GM23338 (cell line): ENCODE measurements at regions not wholly inside any gene's neighbourhood (a gene's known extent, or its start where the extent isn't known, plus 50 kb on each side); places are given as distances from the start of the nearest gene placed in this dataset.

Source experiments
- ATAC-seq: fragments of 200-7000 bp; cut with Tn5 transposase; 3 replicates; pipeline ENCODE4 v1.9.1; 2020
- DNase-seq: peaks from one replicate; pipeline ENCODE4 v3.0.0-alpha.2; 2015; ENCODE audit warnings: low spot score
- H2AFZ ChIP-seq: fragments of 200-600 bp; sonication (generic); 2 replicates; pipeline ENCODE4 v1.8.0; 2016; ENCODE audit warnings: antibody characterized with exemption, mild to moderate bottlenecking, moderate library complexity
- H3F3A ChIP-seq: fragments of 200-600 bp; sonication (generic); replicated peaks from 2 replicates; pipeline ENCODE4 v1.8.0; 2017; ENCODE audit warnings: antibody characterized with exemption, mixed run types, low read depth
- H3K27ac ChIP-seq: fragments of 200-600 bp; sonication (generic); 2 replicates; pipeline ENCODE4 v1.6.1; 2016; ENCODE audit warnings: low read depth
- H3K27me3 ChIP-seq: fragments of 200-600 bp; sonication (generic); 2 replicates; pipeline ENCODE4 v1.8.0; 2016; ENCODE audit warnings: mild to moderate bottlenecking, mixed run types, moderate library complexity; ENCODE audit not compliant: insufficient read depth
- H3K36me3 ChIP-seq: fragments of 200-600 bp; sonication (generic); 2 replicates; pipeline ENCODE4 v1.8.0; 2016; ENCODE audit warnings: mild to moderate bottlenecking; ENCODE audit not compliant: insufficient read depth
- H3K4me1 ChIP-seq: fragments of 200-600 bp; sonication (generic); 2 replicates; pipeline ENCODE4 v1.8.0; 2016; ENCODE audit warnings: mild to moderate bottlenecking, moderate library complexity; ENCODE audit not compliant: insufficient read depth
- H3K4me2 ChIP-seq: fragments of 200-600 bp; sonication (generic); 2 replicates; pipeline ENCODE4 v1.7.1; 2017; ENCODE audit warnings: mixed run types
- H3K4me3 ChIP-seq: fragments of 200-600 bp; sonication (generic); 2 replicates; pipeline ENCODE4 v1.6.1; 2016; ENCODE audit warnings: mixed run types
- H3K79me2 ChIP-seq: fragments of 200-600 bp; sonication (generic); replicated peaks from 2 replicates; pipeline ENCODE4 v1.8.0; 2017; ENCODE audit warnings: mild to moderate bottlenecking; ENCODE audit not compliant: insufficient read depth
- H3K9me2 ChIP-seq: fragments of 200-600 bp; sonication (generic); 2 replicates; pipeline ENCODE4 v1.8.0; 2017; ENCODE audit not compliant: insufficient read depth
- H4K20me1 ChIP-seq: fragments of 200-600 bp; sonication (generic); replicated peaks from 2 replicates; pipeline ENCODE4 v1.8.0; 2017; ENCODE audit warnings: mild to moderate bottlenecking; ENCODE audit not compliant: insufficient read depth
- H3K27ac Mint-ChIP-seq: 2 replicates; pipeline ENCODE4 v1.8.0; 2020; ENCODE audit warnings: inconsistent platforms, mild to moderate bottlenecking, moderate library complexity, mixed read lengths
- H3K27me3 Mint-ChIP-seq: 3 replicates; pipeline ENCODE4 v1.8.0; 2022; ENCODE audit warnings: low read depth, mild to moderate bottlenecking, moderate library complexity, mixed read lengths, inconsistent platforms; ENCODE audit not compliant: insufficient read depth, poor library complexity
- H3K36me3 Mint-ChIP-seq: 3 replicates; pipeline ENCODE4 v1.8.0; 2021; ENCODE audit warnings: low read depth, mild to moderate bottlenecking, inconsistent platforms, moderate library complexity, mixed read lengths
- H3K4me1 Mint-ChIP-seq: 3 replicates; pipeline ENCODE4 v1.8.0; 2020; ENCODE audit warnings: mild to moderate bottlenecking, inconsistent platforms, mixed read lengths
- H3K4me3 Mint-ChIP-seq: 3 replicates; pipeline ENCODE4 v1.8.0; 2021; ENCODE audit warnings: moderate library complexity, mild to moderate bottlenecking, inconsistent platforms, mixed read lengths
- H3K9me3 Mint-ChIP-seq: 3 replicates; pipeline ENCODE4 v1.8.0; 2020; ENCODE audit warnings: moderate library complexity, mild to moderate bottlenecking, inconsistent platforms, mixed read lengths
- CREB1 ChIP-seq: fragments of 250-450 bp; sonication (Bioruptor Pico); IDR thresholded peaks from 2 replicates; pipeline ENCODE4 v1.5.0; 2020; ENCODE audit warnings: low read depth, mild to moderate bottlenecking, moderate library complexity
- EZH2 ChIP-seq: fragments of 200-600 bp; sonication (generic); IDR thresholded peaks from one replicate; pipeline ENCODE4 v1.8.0; 2017; ENCODE audit warnings: antibody characterized with exemption, mild to moderate bottlenecking, low read depth; ENCODE audit not compliant: unreplicated experiment
- EZH2phosphoT487 ChIP-seq: fragments of 200-600 bp; sonication (generic); IDR thresholded peaks from one replicate; pipeline ENCODE4 v1.8.1; 2018; ENCODE audit warnings: antibody characterized with exemption; ENCODE audit not compliant: unreplicated experiment
- JUNB ChIP-seq: IDR thresholded peaks from one replicate; pipeline ENCODE4 v1.6.1; 2016; ENCODE audit warnings: antibody characterized with exemption; ENCODE audit not compliant: unreplicated experiment
- POLR2AphosphoS5 ChIP-seq: IDR thresholded peaks from 2 replicates; pipeline ENCODE4 v1.6.1; 2016; ENCODE audit warnings: antibody characterized with exemption, low read depth
- STAT1 ChIP-seq: IDR thresholded peaks from one replicate; pipeline ENCODE4 v1.6.1; 2016; ENCODE audit warnings: antibody characterized with exemption; ENCODE audit not compliant: unreplicated experiment
- ZNF114 ChIP-seq: fragments of 250-450 bp; sonication (Bioruptor Pico); IDR thresholded peaks from 2 replicates; pipeline ENCODE4 v1.5.0; 2020; ENCODE audit warnings: mild to moderate bottlenecking, moderate library complexity
- ZNF331 ChIP-seq: fragments of 250-450 bp; sonication (Bioruptor Pico); IDR thresholded peaks from 2 replicates; pipeline ENCODE4 v1.5.0; 2020; ENCODE audit warnings: low read depth, mild to moderate bottlenecking, moderate library complexity
- TF ChIP-seq, protein P1 (sequence below): fragments of 250-450 bp; sonication (Bioruptor Pico); IDR thresholded peaks from 2 replicates; pipeline ENCODE4 v1.5.0; 2020; ENCODE audit warnings: mild to moderate bottlenecking, moderate library complexity
- TF ChIP-seq, protein P2 (sequence below): IDR thresholded peaks from one replicate; pipeline ENCODE4 v1.6.1; 2018; ENCODE audit warnings: antibody characterized with exemption; ENCODE audit not compliant: unreplicated experiment
- TF ChIP-seq, protein P3 (sequence below): IDR thresholded peaks from 2 replicates; pipeline ENCODE4 v1.6.1; 2016; ENCODE audit warnings: antibody characterized with exemption
- TF ChIP-seq, protein P4 (sequence below), 2 experiments: fragments of 200-600 bp in 1 of 2; sonication (generic) in 1 of 2; conservative IDR thresholded peaks; 2 replicates each; pipeline versions ENCODE4 v1.5.1 to v1.6.1; 2016 to 2017; ENCODE audit warnings: antibody characterized with exemption in 2 of 2, low read depth in 2 of 2, mild to moderate bottlenecking in 2 of 2, moderate library complexity in 1 of 2

DNA sequence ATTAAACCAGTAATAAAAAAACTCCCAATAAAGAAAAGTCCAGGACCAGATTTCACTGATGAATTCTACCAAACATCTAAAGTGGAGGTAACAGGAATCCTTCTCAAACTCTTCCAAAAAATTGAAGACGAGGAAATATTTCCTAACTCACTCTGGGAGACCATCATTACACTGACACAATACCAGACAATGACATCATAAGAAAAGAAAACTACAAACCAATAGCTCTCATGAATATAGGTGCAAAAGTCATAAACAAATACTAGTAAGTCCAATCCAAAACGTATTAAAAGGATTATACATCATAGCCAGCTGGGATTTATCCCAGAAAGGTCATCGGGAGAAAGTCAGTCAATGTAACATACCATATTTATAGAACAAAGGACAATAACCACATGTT lies 94.0 kb upstream of the RAB18 start (continued):
- TF ChIP-seq, protein P1, sequence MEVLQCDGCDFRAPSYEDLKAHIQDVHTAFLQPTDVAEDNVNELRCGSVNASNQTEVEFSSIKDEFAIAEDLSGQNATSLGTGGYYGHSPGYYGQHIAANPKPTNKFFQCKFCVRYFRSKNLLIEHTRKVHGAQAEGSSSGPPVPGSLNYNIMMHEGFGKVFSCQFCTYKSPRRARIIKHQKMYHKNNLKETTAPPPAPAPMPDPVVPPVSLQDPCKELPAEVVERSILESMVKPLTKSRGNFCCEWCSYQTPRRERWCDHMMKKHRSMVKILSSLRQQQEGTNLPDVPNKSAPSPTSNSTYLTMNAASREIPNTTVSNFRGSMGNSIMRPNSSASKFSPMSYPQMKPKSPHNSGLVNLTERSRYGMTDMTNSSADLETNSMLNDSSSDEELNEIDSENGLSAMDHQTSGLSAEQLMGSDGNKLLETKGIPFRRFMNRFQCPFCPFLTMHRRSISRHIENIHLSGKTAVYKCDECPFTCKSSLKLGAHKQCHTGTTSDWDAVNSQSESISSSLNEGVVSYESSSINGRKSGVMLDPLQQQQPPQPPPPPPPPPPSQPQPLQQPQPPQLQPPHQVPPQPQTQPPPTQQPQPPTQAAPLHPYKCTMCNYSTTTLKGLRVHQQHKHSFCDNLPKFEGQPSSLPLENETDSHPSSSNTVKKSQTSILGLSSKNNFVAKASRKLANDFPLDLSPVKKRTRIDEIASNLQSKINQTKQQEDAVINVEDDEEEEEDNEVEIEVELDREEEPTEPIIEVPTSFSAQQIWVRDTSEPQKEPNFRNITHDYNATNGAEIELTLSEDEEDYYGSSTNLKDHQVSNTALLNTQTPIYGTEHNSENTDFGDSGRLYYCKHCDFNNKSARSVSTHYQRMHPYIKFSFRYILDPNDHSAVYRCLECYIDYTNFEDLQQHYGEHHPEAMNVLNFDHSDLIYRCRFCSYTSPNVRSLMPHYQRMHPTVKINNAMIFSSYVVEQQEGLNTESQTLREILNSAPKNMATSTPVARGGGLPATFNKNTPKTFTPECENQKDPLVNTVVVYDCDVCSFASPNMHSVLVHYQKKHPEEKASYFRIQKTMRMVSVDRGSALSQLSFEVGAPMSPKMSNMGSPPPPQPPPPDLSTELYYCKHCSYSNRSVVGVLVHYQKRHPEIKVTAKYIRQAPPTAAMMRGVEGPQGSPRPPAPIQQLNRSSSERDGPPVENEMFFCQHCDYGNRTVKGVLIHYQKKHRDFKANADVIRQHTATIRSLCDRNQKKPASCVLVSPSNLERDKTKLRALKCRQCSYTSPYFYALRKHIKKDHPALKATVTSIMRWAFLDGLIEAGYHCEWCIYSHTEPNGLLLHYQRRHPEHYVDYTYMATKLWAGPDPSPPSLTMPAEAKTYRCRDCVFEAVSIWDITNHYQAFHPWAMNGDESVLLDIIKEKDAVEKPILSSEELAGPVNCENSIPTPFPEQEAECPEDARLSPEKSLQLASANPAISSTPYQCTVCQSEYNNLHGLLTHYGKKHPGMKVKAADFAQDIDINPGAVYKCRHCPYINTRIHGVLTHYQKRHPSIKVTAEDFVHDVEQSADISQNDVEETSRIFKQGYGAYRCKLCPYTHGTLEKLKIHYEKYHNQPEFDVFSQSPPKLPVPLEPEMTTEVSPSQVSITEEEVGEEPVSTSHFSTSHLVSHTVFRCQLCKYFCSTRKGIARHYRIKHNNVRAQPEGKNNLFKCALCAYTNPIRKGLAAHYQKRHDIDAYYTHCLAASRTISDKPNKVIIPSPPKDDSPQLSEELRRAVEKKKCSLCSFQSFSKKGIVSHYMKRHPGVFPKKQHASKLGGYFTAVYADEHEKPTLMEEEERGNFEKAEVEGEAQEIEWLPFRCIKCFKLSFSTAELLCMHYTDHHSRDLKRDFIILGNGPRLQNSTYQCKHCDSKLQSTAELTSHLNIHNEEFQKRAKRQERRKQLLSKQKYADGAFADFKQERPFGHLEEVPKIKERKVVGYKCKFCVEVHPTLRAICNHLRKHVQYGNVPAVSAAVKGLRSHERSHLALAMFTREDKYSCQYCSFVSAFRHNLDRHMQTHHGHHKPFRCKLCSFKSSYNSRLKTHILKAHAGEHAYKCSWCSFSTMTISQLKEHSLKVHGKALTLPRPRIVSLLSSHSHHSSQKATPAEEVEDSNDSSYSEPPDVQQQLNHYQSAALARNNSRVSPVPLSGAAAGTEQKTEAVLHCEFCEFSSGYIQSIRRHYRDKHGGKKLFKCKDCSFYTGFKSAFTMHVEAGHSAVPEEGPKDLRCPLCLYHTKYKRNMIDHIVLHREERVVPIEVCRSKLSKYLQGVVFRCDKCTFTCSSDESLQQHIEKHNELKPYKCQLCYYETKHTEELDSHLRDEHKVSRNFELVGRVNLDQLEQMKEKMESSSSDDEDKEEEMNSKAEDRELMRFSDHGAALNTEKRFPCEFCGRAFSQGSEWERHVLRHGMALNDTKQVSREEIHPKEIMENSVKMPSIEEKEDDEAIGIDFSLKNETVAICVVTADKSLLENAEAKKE (CRISPR knock-in tag): no peak
- TF ChIP-seq ZNF114 (CRISPR knock-in tag) (no peak), EZH2phosphoT487 (no peak), POLR2AphosphoS5 (no peak), CREB1 (CRISPR knock-in tag) (no peak)

DNA sequence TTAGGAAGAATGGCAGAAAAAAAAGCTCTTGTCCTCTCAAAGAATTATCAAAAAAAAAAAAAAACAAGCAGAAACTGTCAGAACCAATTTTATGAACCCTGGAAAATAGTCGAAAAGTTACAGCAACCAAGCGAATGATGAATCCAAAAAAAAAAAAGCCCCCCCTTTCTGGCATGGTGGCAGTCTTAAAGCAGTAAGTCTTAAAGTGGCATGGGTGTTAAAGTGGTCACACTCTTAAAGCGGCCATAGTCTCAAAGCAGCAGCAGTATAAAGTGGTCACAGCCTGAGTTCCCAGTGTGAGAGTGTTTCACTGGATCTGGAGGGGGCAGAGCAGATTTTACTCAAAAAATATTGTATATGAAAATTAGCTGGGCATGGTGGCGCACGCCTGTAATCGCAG lies 96.8 kb upstream of the RAB18 start:
- Histone ChIP-seq H2AFZ (no peak overlapping the region), H3K27me3 (no peaks in the 10 kb centered on the region), H3F3A (no peaks in the 10 kb centered on the region), H3K36me3 (no peaks in the 10 kb centered on the region), H3K79me2 (no peaks in the 10 kb centered on the region), H3K9me2 (no peaks in the 10 kb centered on the region), H3K4me3 (no peak overlapping the region), H3K27ac (no peak overlapping the region), H3K4me1 (no peaks in the 10 kb centered on the region), H3K4me2 (no peak overlapping the region), H4K20me1 (no peaks in the 10 kb centered on the region)
- no peak for DNase-seq
- ATAC-seq: no peak
- Mint-ChIP-seq H3K4me3 (no peak overlapping the region), H3K27me3 (peaks cover 5% of the 10 kb centered on the region), H3K27ac (no peak overlapping the region), H3K4me1 (no peaks in the 10 kb centered on the region), H3K9me3 (no peaks in the 10 kb centered on the region), H3K36me3 (no peaks in the 10 kb centered on the region)
- no peak for TF ChIP-seq JUNB
- TF ChIP-seq, protein P2, sequence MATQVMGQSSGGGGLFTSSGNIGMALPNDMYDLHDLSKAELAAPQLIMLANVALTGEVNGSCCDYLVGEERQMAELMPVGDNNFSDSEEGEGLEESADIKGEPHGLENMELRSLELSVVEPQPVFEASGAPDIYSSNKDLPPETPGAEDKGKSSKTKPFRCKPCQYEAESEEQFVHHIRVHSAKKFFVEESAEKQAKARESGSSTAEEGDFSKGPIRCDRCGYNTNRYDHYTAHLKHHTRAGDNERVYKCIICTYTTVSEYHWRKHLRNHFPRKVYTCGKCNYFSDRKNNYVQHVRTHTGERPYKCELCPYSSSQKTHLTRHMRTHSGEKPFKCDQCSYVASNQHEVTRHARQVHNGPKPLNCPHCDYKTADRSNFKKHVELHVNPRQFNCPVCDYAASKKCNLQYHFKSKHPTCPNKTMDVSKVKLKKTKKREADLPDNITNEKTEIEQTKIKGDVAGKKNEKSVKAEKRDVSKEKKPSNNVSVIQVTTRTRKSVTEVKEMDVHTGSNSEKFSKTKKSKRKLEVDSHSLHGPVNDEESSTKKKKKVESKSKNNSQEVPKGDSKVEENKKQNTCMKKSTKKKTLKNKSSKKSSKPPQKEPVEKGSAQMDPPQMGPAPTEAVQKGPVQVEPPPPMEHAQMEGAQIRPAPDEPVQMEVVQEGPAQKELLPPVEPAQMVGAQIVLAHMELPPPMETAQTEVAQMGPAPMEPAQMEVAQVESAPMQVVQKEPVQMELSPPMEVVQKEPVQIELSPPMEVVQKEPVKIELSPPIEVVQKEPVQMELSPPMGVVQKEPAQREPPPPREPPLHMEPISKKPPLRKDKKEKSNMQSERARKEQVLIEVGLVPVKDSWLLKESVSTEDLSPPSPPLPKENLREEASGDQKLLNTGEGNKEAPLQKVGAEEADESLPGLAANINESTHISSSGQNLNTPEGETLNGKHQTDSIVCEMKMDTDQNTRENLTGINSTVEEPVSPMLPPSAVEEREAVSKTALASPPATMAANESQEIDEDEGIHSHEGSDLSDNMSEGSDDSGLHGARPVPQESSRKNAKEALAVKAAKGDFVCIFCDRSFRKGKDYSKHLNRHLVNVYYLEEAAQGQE: no peak
- TF ChIP-seq, protein P3, sequence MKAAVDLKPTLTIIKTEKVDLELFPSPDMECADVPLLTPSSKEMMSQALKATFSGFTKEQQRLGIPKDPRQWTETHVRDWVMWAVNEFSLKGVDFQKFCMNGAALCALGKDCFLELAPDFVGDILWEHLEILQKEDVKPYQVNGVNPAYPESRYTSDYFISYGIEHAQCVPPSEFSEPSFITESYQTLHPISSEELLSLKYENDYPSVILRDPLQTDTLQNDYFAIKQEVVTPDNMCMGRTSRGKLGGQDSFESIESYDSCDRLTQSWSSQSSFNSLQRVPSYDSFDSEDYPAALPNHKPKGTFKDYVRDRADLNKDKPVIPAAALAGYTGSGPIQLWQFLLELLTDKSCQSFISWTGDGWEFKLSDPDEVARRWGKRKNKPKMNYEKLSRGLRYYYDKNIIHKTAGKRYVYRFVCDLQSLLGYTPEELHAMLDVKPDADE: no peak
- TF ChIP-seq, protein P4, sequence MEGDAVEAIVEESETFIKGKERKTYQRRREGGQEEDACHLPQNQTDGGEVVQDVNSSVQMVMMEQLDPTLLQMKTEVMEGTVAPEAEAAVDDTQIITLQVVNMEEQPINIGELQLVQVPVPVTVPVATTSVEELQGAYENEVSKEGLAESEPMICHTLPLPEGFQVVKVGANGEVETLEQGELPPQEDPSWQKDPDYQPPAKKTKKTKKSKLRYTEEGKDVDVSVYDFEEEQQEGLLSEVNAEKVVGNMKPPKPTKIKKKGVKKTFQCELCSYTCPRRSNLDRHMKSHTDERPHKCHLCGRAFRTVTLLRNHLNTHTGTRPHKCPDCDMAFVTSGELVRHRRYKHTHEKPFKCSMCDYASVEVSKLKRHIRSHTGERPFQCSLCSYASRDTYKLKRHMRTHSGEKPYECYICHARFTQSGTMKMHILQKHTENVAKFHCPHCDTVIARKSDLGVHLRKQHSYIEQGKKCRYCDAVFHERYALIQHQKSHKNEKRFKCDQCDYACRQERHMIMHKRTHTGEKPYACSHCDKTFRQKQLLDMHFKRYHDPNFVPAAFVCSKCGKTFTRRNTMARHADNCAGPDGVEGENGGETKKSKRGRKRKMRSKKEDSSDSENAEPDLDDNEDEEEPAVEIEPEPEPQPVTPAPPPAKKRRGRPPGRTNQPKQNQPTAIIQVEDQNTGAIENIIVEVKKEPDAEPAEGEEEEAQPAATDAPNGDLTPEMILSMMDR (conservative IDR thresholded peaks at IDR 0.05; ENCODE audit: low read depth in 2 of 2): no peak
- no peak for TF ChIP-seq POLR2AphosphoS5
- no peak for TF ChIP-seq ZNF331 (CRISPR knock-in tag)
- no peak for TF ChIP-seq CREB1 (CRISPR knock-in tag)
- no peak for TF ChIP-seq EZH2phosphoT487
- no peak for TF ChIP-seq ZNF114 (CRISPR knock-in tag)
- TF ChIP-seq EZH2: no peak
- TF ChIP-seq STAT1: no peak
